DND-41 (cell line): ENCODE measurements at regions not wholly inside any gene's neighbourhood (a gene's known extent, or its start where the extent isn't known, plus 50 kb on each side); places are given as distances from the start of the nearest gene placed in this dataset.

Experiments
- EZH2 ChIP-seq: IDR thresholded peaks from 3 replicates; pipeline ENCODE4 v1.6.1; 2012; ENCODE audit warnings: borderline replicate concordance, low read depth, mild to moderate bottlenecking, moderate library complexity, low read length, inconsistent platforms; ENCODE audit not compliant: severe bottlenecking
- TF ChIP-seq, protein P1 (sequence below): IDR thresholded peaks from 2 replicates; pipeline ENCODE4 v1.5.1; 2012; ENCODE audit warnings: borderline replicate concordance, low read length, moderate library complexity, mild to moderate bottlenecking; ENCODE audit not compliant: poor library complexity, severe bottlenecking; ENCODE audit errors: extremely low read depth

DNA sequence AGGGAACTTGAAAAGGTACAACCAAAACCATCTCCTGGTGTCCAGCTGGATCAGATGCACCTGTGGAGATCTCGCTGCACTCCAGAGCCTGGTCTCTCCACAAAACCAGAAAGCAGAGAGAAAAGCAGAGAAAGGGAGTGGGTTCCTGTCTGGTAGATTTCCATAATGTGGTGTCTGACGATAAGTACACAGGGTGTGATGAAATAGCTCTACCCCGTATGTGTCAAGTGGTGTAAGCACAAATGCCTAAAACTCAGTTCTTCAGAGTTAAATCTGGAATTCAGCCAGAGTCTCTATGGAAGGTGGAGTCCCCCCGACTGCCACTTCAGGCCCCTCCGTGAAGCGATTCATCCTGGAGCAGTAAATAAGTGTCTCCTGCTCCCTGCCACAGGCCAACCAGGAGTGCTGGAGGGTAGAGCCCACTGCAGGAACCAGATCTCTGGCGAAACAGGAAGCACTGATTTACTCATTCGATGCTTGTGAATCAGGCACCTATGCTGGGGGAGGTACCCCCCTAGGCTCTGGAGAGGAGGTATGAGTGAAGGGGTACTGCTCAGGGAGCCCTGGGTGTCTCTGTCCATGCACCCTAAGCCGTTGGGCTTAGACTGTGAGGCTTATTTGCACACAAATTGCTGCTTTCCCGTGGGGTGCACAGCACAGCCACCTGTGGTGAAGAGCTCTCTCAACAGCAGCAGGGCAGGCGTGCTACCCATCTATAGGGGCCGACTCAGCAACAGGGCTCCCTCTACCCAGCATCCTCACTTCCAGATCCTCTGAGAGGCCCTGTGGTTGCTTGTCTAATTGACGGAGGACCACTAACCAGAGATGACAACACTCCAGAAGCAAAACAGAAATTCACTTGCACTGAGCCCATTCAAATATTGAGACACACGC is 97.1 kb upstream of the MYOCD start:
- TF ChIP-seq, protein P1, sequence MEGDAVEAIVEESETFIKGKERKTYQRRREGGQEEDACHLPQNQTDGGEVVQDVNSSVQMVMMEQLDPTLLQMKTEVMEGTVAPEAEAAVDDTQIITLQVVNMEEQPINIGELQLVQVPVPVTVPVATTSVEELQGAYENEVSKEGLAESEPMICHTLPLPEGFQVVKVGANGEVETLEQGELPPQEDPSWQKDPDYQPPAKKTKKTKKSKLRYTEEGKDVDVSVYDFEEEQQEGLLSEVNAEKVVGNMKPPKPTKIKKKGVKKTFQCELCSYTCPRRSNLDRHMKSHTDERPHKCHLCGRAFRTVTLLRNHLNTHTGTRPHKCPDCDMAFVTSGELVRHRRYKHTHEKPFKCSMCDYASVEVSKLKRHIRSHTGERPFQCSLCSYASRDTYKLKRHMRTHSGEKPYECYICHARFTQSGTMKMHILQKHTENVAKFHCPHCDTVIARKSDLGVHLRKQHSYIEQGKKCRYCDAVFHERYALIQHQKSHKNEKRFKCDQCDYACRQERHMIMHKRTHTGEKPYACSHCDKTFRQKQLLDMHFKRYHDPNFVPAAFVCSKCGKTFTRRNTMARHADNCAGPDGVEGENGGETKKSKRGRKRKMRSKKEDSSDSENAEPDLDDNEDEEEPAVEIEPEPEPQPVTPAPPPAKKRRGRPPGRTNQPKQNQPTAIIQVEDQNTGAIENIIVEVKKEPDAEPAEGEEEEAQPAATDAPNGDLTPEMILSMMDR, result no peak
- no peak for TF ChIP-seq EZH2
